HS-27A (cell line): ENCODE measurements at regions not wholly inside any gene's neighbourhood (a gene's known extent, or its start where the extent isn't known, plus 50 kb on each side); places are given as distances from the start of the nearest gene placed in this dataset.

ENCODE experiments used
- DNase-seq: peaks from one replicate; pipeline ENCODE4 v3.0.0-alpha.2; 2012; ENCODE audit warnings: low read depth, missing footprints

DNA sequence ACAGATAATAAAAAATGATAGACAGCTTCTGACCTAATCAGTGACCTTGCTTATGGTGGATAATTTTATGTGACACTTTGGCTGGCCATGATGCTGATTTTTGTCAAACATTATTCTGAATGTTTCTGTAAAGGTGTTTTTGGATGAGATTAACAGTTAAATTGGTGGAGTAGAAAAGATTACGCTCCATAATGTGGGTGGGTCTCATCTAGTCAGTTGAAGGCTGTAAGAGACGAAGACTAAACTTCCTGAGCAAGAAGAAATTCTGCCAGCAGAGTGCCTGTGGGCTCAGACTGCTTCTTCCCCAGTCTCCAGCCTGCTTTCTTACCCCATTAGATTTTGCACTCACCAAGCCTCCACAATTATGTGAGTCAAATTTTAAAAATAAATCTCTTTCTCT is 214.9 kb upstream of the ITGA4 start:
- DNase-seq: no peak

GRCh38 chr2:181243319-181243718 is 213.9 kb upstream of the ITGA4 start:
- DNase-seq: no peak

GRCh38 chr2:181250691-181251090 is 206.5 kb upstream of the ITGA4 start:
- no peak for DNase-seq

- DNase-seq: no peak
Observed at GRCh38 chr2:181252262-181253148, 204.7 kb upstream of the ITGA4 start.

DNA sequence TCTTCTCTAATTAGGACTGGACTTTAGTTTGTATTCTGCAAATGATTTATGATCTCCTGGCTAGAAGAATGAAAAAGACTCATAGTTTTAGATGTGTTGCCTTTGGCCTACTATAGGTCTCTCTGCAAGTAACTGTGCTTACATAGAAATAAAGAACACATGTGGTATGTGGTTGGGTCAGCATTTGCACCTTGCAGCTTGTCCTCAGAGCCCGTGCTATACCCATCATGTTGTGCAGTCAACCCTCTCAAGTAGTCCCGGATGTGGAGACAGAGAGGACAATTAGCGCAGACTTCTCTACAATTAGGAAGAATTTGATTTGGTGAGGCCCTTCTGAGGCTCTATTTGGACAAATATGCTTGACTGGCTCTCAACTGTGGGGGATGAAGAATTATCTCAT is 203.7 kb upstream of the ITGA4 start:
- no peak for DNase-seq

GRCh38 chr2:181255651-181256050 is 201.5 kb upstream of the ITGA4 start:
- no peak for DNase-seq

GRCh38 chr2:181258720-181259119 is 198.5 kb upstream of the ITGA4 start:
- no peak for DNase-seq

GRCh38 chr2:181262782-181263181 is 194.4 kb upstream of the ITGA4 start:
- no peak for DNase-seq

DNA sequence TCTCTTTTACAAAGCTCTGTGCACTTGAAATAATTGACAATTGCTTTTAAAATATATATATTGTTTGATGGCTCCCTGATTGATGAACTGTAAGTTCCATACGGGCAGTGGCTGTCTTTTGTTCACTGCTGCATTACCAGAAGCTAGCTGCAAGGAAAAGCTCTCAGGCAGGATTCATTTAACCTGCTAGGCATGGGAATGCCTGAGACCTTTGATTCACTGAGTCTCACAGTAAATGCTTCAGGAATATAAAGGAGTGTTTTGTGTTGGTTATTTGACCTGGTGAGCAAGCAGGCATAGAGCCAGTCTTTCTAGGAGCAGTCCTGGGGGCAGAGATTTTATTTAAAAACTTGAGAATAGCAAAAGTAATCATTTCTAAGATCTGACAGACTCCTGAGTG is 193.2 kb upstream of the ITGA4 start:
- DNase-seq: no peak

GRCh38 chr2:181264441-181264840 is 192.7 kb upstream of the ITGA4 start:
- DNase-seq: no peak

GRCh38 chr2:181266614-181267013 is 190.6 kb upstream of the ITGA4 start:
- DNase-seq: no peak

- DNase-seq: no peak
Observed at GRCh38 chr2:181268174-181268867, 188.9 kb upstream of the ITGA4 start.

DNA sequence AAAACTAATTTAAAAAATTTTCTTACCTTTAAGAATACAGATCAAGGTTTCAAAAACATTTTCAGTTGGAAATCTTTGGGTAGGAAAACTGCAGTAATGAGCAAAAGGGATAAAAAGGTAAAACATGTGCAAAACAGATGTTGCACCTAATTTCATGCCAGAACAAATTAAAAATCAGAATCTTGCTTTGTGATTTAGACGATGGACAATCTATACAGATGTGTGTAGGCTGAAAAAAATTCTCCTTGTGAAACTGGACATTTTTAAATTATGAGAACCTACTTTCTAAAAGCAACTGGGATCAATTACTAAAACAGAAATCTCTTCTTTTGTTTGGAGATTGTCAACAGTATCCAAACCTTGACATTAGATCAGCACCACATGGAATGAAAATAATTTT is 183.2 kb upstream of the ITGA4 start:
- DNase-seq: no peak

- no peak for DNase-seq
Observed at GRCh38 chr2:181275643-181276070, 181.5 kb upstream of the ITGA4 start.

DNA sequence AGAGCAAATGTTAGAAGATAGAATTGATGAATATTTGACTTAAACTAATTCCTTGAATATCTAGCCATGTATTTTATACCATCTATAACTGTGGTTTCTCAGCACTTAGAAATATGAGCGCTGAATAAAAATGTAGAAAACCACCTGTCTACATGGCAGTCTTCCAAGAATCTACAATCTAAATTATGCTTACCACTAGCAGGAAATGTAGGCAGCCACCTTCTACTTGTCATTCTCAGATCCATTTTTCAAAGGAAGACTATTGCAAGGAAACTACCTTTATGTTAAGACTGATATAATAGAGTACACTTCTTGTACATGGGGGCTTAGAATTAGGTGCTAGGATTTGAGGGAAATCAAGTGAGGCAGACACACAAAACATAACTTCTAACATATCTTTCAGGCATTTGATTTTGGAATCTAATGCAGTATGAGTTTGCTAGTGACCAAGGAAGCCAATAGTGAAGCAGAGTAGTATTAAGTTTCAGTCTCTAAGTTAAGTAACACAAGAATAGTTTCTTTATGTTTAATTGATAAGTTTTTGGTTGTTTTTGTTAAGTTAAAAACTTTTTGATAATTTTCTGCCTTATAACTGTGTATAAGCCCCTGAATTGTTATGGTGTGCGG is 175.9 kb upstream of the ITGA4 start:
- no peak for DNase-seq

DNA sequence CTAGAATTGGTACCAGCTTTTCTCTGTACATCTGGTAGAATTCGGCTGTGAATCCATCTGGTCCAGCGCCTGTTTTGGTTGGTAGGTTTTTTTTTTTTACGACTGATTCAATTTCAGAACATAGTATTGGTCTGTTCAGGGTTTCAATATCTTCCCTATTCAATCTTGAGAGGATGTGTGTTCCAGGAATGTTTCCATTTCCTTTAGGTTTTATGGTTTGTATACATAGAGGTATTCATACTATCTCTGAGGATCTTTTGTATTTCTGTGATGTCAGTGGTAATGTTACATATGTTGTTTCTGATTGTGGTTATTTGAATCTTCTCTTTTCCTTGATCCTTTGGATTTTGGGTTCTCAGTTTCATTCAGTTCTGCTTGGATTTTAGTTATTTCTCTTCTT is 172.1 kb upstream of the ITGA4 start:
- no peak for DNase-seq

GRCh38 chr2:181289698-181290097 is 167.5 kb upstream of the ITGA4 start:
- no peak for DNase-seq

DNA sequence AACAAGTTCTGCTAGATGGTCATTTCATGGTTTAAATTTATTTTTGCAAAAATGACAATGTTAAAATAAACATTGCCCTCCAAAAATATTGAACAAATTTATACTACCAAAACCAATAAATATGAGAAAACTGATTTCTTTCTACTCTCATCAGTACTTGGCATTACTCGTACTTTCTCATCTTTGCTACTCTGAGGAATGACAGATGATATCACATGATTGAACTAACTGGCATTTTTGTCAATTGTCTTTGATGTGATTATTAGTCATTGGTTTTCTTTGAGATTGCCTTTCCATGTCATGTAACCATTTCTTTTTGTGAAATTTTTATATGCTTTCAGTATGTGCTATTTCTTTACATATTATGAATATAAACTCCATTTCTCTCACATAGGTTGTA is 167.0 kb upstream of the ITGA4 start:
- DNase-seq: no peak

DNA sequence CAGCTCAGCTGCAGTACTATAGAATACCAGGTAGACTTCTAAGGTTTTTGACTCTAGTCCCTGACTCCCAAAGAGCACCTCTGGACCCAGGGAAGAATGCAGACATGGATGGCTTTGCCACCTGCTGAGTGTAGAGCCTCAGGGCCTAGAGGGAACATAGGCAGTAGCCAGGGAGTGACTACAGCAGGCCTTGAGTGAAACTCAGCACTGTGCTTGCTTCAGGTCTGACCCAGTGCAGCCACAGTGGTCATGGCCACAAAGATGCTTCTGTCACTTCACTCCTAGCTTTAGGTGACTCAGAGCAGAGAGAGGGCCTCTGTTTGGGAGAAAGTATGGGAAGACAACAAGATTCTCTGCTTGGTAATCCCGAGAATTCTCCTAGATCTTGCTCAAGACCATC is 162.2 kb upstream of the ITGA4 start:
- DNase-seq: no peak

DNA sequence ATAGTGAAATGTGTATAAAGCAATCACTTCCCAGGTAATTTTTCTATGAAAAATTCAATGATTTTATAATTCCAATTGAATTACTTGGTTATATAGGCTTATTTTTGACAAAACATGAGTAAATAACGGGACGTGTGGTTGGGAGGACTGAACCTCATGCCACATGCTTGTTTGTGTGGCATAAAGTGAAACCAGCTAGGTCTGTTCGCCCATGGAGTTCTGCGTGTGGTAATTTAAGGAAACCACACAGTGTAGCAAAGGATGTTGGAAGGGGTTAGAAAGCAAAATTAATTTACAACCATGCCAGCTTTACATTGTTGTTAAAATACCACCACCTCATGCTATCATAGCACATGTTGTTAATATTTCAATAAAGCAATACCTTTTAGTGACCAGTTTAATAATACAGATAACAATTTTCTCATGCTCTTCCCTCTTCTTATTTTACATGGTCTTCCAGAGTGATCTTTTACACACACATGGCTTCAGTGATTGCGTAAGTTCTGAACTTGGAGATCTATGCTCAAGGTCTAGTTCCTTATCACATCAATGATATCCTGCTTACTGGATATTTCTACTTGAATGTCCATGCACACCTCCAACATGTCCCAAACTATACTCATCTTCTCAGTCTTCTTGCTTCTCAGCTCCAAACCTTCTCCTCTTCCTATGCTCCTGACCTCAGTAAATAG is 156.4 kb upstream of the ITGA4 start:
- no peak for DNase-seq

- no peak for DNase-seq
Observed at GRCh38 chr2:181304011-181304844, 153.0 kb upstream of the ITGA4 start.
